A549 (cell line): ENCODE measurements at regions not wholly inside any gene's neighbourhood (a gene's known extent, or its start where the extent isn't known, plus 50 kb on each side); places are given as distances from the start of the nearest gene placed in this dataset.

ENCODE experiments used
- BCL3 ChIP-seq: fragments of >200 bp; sonication (Bioruptor Twin); formaldehyde crosslinking; IDR thresholded peaks from 3 replicates; pipeline ENCODE4 v1.6.1; 2016
- CTCF ChIP-seq: fragments of >200 bp; sonication (Bioruptor Twin); formaldehyde crosslinking; IDR thresholded peaks from 3 replicates; pipeline ENCODE4 v1.5.1; 2016
- EP300 ChIP-seq, 2 experiments: fragments of >200 bp; sonication (Bioruptor Twin); formaldehyde crosslinking; IDR thresholded peaks; 2 replicates in 1 of 2; 3 replicates in 1 of 2; pipeline ENCODE4 v1.6.1; 2016 to 2017
- GATA3 ChIP-seq: IDR thresholded peaks from 2 replicates; pipeline ENCODE4 v1.6.1; 2012; ENCODE audit warnings: borderline replicate concordance
- POLR2A ChIP-seq: IDR thresholded peaks from 2 replicates; pipeline ENCODE4 v1.6.1; 2012; ENCODE audit warnings: mild to moderate bottlenecking, low read length
- RAD21 ChIP-seq, 2 experiments: fragments of >200 bp in 1 of 2; sonication (Bioruptor Twin) in 1 of 2; formaldehyde crosslinking in 1 of 2; IDR thresholded peaks in 1 of 2; conservative IDR thresholded peaks in 1 of 2; 2 replicates in 1 of 2; 3 replicates in 1 of 2; pipeline ENCODE4 v1.6.1; 2012 to 2018; ENCODE audit warnings: inconsistent platforms in 1 of 2
- REST ChIP-seq: fragments of 200-600 bp; sonication (generic); IDR thresholded peaks from 2 replicates; pipeline ENCODE4 v1.6.1; 2016; ENCODE audit warnings: antibody characterized with exemption, mild to moderate bottlenecking, moderate library complexity

GRCh38 chr2:19545507-19545906 is 187.1 kb upstream of the OSR1 start:
- no peak for TF ChIP-seq CTCF
- no peak for TF ChIP-seq REST
- no peak for TF ChIP-seq RAD21 (conservative IDR thresholded peaks at IDR 0.05 in 1 of 2, IDR thresholded peaks at IDR 0.05 in 1 of 2)
- no peak for TF ChIP-seq BCL3
- TF ChIP-seq EP300 (IDR thresholded peaks at IDR 0.05), result no peak
- TF ChIP-seq POLR2A, result no peak
- no peak for TF ChIP-seq GATA3
